Liver (tissue), 8 donors: ENCODE measurements at regions not wholly inside any gene's neighbourhood (a gene's known extent, or its start where the extent isn't known, plus 50 kb on each side); places are given as distances from the start of the nearest gene placed in this dataset.

ENCODE experiments used
- DNase-seq: peaks from one replicate; pipeline ENCODE4 v3.0.0-alpha.2; 2017; ENCODE audit warnings: low spot score
- H3K27ac ChIP-seq, 2 donors: one replicate each; pipeline ENCODE4 v1.7.0; 2013; ENCODE audit warnings: inconsistent platforms in 2 of 2, low read length in 2 of 2, control low read depth in 1 of 2, low read depth in 1 of 2, mild to moderate bottlenecking in 1 of 2
- H3K27me3 ChIP-seq, 4 donors: one replicate each; pipeline versions ENCODE4 v1.6.1 to v1.7.0; 2013; ENCODE audit warnings: low read length in 3 of 4, inconsistent platforms in 1 of 4, mild to moderate bottlenecking in 1 of 4, moderate library complexity in 1 of 4; ENCODE audit not compliant: control insufficient read depth in 4 of 4, insufficient read depth in 4 of 4
- H3K36me3 ChIP-seq, 4 donors: one replicate each; pipeline versions ENCODE4 v1.6.1 to v1.7.0; 2013; ENCODE audit warnings: low read length in 3 of 4, mild to moderate bottlenecking in 3 of 4, low read depth in 1 of 4, moderate library complexity in 1 of 4; ENCODE audit not compliant: control insufficient read depth in 4 of 4, insufficient read depth in 3 of 4
- H3K4me1 ChIP-seq, 4 donors: one replicate each; pipeline versions ENCODE4 v1.6.1 to v1.7.0; 2013; ENCODE audit warnings: low read length in 3 of 4, mild to moderate bottlenecking in 3 of 4, moderate library complexity in 1 of 4; ENCODE audit not compliant: control insufficient read depth in 4 of 4, insufficient read depth in 4 of 4
- H3K4me3 ChIP-seq, 3 donors: one replicate each; pipeline versions ENCODE4 v1.6.1 to v1.7.0; 2013; ENCODE audit warnings: low read length in 3 of 3, control low read depth in 1 of 3, low read depth in 1 of 3, mild to moderate bottlenecking in 1 of 3
- H3K9ac ChIP-seq, 2 donors: one replicate each; pipeline ENCODE4 v1.7.0; 2013; ENCODE audit warnings: low read length in 2 of 2, mild to moderate bottlenecking in 2 of 2, moderate library complexity in 2 of 2, control low read depth in 1 of 2, low read depth in 1 of 2
- H3K9me3 ChIP-seq, 4 donors: one replicate each; pipeline versions ENCODE4 v1.6.1 to v1.7.0; 2013; ENCODE audit warnings: low read length in 3 of 4; ENCODE audit not compliant: control insufficient read depth in 4 of 4
- ATF3 ChIP-seq: IDR thresholded peaks from 2 replicates; pipeline ENCODE4 v1.6.1; 2016; ENCODE audit warnings: antibody characterized with exemption
- CTCF ChIP-seq: fragments of 150-350 bp; IDR thresholded peaks from 2 replicates; pipeline ENCODE4 v1.5.1; 2017; ENCODE audit warnings: improper control_type of control experiment, low read depth, low read length; ENCODE audit not compliant: missing input control
- EGR1 ChIP-seq, 2 donors: IDR thresholded peaks; 2 replicates each; pipeline ENCODE4 v1.6.1; 2016 to 2018; ENCODE audit warnings: antibody characterized with exemption in 2 of 2, low read depth in 2 of 2
- FOXA1 ChIP-seq: IDR thresholded peaks from 2 replicates; pipeline ENCODE4 v1.6.1; 2016; ENCODE audit warnings: antibody characterized with exemption
- FOXA2 ChIP-seq: IDR thresholded peaks from 2 replicates; pipeline ENCODE4 v1.6.1; 2016; ENCODE audit warnings: antibody characterized with exemption
- GABPA ChIP-seq, 2 donors: IDR thresholded peaks in 1 of 2; conservative IDR thresholded peaks in 1 of 2; 2 replicates each; pipeline ENCODE4 v1.6.1; 2016; ENCODE audit warnings: antibody characterized with exemption in 2 of 2, mild to moderate bottlenecking in 1 of 2, moderate library complexity in 1 of 2
- HNF4A ChIP-seq, 2 donors: conservative IDR thresholded peaks; 2 replicates each; pipeline ENCODE4 v1.6.1; 2016; ENCODE audit warnings: antibody characterized with exemption in 2 of 2, mild to moderate bottlenecking in 2 of 2
- HNF4G ChIP-seq: IDR thresholded peaks from 2 replicates; pipeline ENCODE4 v1.6.1; 2016; ENCODE audit warnings: antibody characterized with exemption
- MAX ChIP-seq: IDR thresholded peaks from 2 replicates; pipeline ENCODE4 v1.6.1; 2016; ENCODE audit warnings: antibody characterized with exemption
- NR2F2 ChIP-seq: IDR thresholded peaks from 2 replicates; pipeline ENCODE4 v1.6.1; 2016; ENCODE audit warnings: antibody characterized with exemption
- RAD21 ChIP-seq, 2 donors: IDR thresholded peaks; 2 replicates each; pipeline ENCODE4 v1.6.1; 2016; ENCODE audit warnings: antibody characterized with exemption in 2 of 2, mild to moderate bottlenecking in 2 of 2
- REST ChIP-seq: IDR thresholded peaks from 2 replicates; pipeline ENCODE4 v1.6.1; 2016; ENCODE audit warnings: antibody characterized with exemption, mild to moderate bottlenecking
- RXRA ChIP-seq, 2 donors: IDR thresholded peaks; 2 replicates each; pipeline ENCODE4 v1.6.1; 2017 to 2018; ENCODE audit warnings: antibody characterized with exemption in 2 of 2, mild to moderate bottlenecking in 1 of 2
- SP1 ChIP-seq: IDR thresholded peaks from 2 replicates; pipeline ENCODE4 v1.6.1; 2018; ENCODE audit warnings: antibody characterized with exemption, mild to moderate bottlenecking
- TAF1 ChIP-seq: conservative IDR thresholded peaks from 2 replicates; pipeline ENCODE4 v1.6.1; 2016; ENCODE audit warnings: antibody characterized with exemption, mild to moderate bottlenecking
- YY1 ChIP-seq: IDR thresholded peaks from 2 replicates; pipeline ENCODE4 v1.6.1; 2016; ENCODE audit warnings: antibody characterized with exemption, mild to moderate bottlenecking
- ZBTB33 ChIP-seq: IDR thresholded peaks from 2 replicates; pipeline ENCODE4 v1.6.1; 2016; ENCODE audit warnings: antibody characterized with exemption
- WGBS: extraction: QIAGEN DNeasy Blood & Tissue Kit; methylation state at CpG from one replicate; pipeline ENCODE4 v1.1.7; 2013; 5-methylcytosine and 5-hydroxymethylcytosine counted together
- donor health status: healthy.
- donor health status: healthy.
- donor health status: healthy.
- donor health status: healthy.
- donor health status: healthy.

GRCh38 chr22:26998716-26999115 lies 341.3 kb downstream of the MIAT start:
- no peak overlapping the region for H3K9ac ChIP-seq
- no peaks in the 10 kb centered on the region for H3K36me3 ChIP-seq
- TF ChIP-seq TAF1: no peak
- no peak for TF ChIP-seq ZBTB33
- no peak for TF ChIP-seq HNF4A (conservative IDR thresholded peaks at IDR 0.05)
- DNase-seq: no peak
- H3K27ac ChIP-seq: no peak overlapping the region
- H3K4me1 ChIP-seq: no peaks in the 10 kb centered on the region
- 37% methylated on average over 6 of the region's 6 CpGs for WGBS
- no peaks in the 10 kb centered on the region for H3K9me3 ChIP-seq
- H3K27me3 ChIP-seq: peaks cover 0 to under 1% (median 0%) of the 10 kb centered on the region in 4 donors
- no peak overlapping the region for H3K4me3 ChIP-seq

GRCh38 chr22:27003297-27003696 lies 345.9 kb downstream of the MIAT start:
- H3K9ac ChIP-seq: no peak overlapping the region
- WGBS: 80% methylated on average over 11 of the region's 11 CpGs
- TF ChIP-seq CTCF: no peak
- TF ChIP-seq ZBTB33: no peak
- no peak for TF ChIP-seq HNF4A (conservative IDR thresholded peaks at IDR 0.05)
- TF ChIP-seq FOXA2: no peak
- TF ChIP-seq TAF1: no peak
- TF ChIP-seq SP1: no peak
- TF ChIP-seq YY1: no peak
- TF ChIP-seq EGR1 (IDR thresholded peaks at IDR 0.05; ENCODE audit: low read depth in 2 of 2): no peak
- no peak for TF ChIP-seq GABPA (IDR thresholded peaks at IDR 0.05 in 1 of 2, conservative IDR thresholded peaks at IDR 0.05 in 1 of 2)
- TF ChIP-seq RXRA (IDR thresholded peaks at IDR 0.05): no peak
- TF ChIP-seq FOXA1: no peak
- TF ChIP-seq NR2F2: no peak
- no peak for TF ChIP-seq MAX
- TF ChIP-seq ATF3: no peak
- no peak for TF ChIP-seq HNF4G
- TF ChIP-seq RAD21 (IDR thresholded peaks at IDR 0.05): no peak
- TF ChIP-seq REST: no peak
- H3K9me3 ChIP-seq: peaks cover 0 to 5% (median 0%) of the 10 kb centered on the region in 4 donors
- H3K27ac ChIP-seq: no peak overlapping the region
- no peak for DNase-seq
- H3K4me1 ChIP-seq: no peaks in the 10 kb centered on the region
- H3K4me3 ChIP-seq: no peak overlapping the region
- H3K27me3 ChIP-seq: peaks cover 0 to 2% (median under 1%) of the 10 kb centered on the region in 4 donors
- no peaks in the 10 kb centered on the region for H3K36me3 ChIP-seq
